Naive thymus-derived CD8-positive, alpha-beta T cell (primary cell): ENCODE measurements at regions not wholly inside any gene's neighbourhood (a gene's known extent, or its start where the extent isn't known, plus 50 kb on each side); places are given as distances from the start of the nearest gene placed in this dataset.
"Not testable (repeated sequence)": the region's sequence is repeated elsewhere in the genome, so short reads cannot be mapped to it uniquely, and the experiment has no call there.

Source experiments
- ATAC-seq, 2 donors: fragments of 150-1000 bp; cut with Tn5 transposase in 1 of 2; sonication (Bioruptor Pico), chemical (Tn5 transposase) in 1 of 2; 1 replicate in 1 of 2; 2 replicates in 1 of 2; pipeline ENCODE4 v1.10.0; 2021; ENCODE audit warnings: mild to moderate bottlenecking in 2 of 2, moderate library complexity in 2 of 2
- POLR2A ChIA-PET: fragments of 350-600 bp; sonication (Branson Sonifier 250); formaldehyde crosslinking; loops from one replicate; lab custom pipeline; 2021; ENCODE audit warnings: antibody characterized with exemption; lab: Charles Lee
- DNase-seq, 10 donors: peaks; one replicate each; pipeline versions ENCODE4 v3.0.0 to v3.0.0-alpha.2; 2020 to 2022
- H3K27ac Mint-ChIP-seq, 10 donors: one replicate each; pipeline ENCODE4 v1.8.0; 2020 to 2022; ENCODE audit warnings: mild to moderate bottlenecking in 10 of 10, mixed read lengths in 10 of 10, moderate library complexity in 4 of 10, inconsistent platforms in 1 of 10
- H3K27me3 Mint-ChIP-seq, 5 donors: one replicate each; pipeline ENCODE4 v1.8.0; 2021 to 2022; ENCODE audit warnings: mixed read lengths in 5 of 5
- H3K36me3 Mint-ChIP-seq, 3 donors: one replicate each; pipeline ENCODE4 v1.8.0; 2020 to 2022; ENCODE audit warnings: mixed read lengths in 3 of 3, mild to moderate bottlenecking in 2 of 3, inconsistent platforms in 1 of 3
- H3K4me1 Mint-ChIP-seq, 4 donors: one replicate each; pipeline ENCODE4 v1.8.0; 2021 to 2022; ENCODE audit warnings: mixed read lengths in 4 of 4
- H3K4me3 Mint-ChIP-seq, 10 donors: one replicate each; pipeline ENCODE4 v1.8.0; 2020 to 2022; ENCODE audit warnings: mild to moderate bottlenecking in 10 of 10, mixed read lengths in 10 of 10, moderate library complexity in 6 of 10, inconsistent platforms in 1 of 10
- H3K9me3 Mint-ChIP-seq, 9 donors: one replicate each; pipeline ENCODE4 v1.8.0; 2020 to 2022; ENCODE audit warnings: mixed read lengths in 9 of 9, mild to moderate bottlenecking in 3 of 9, inconsistent platforms in 1 of 9, moderate library complexity in 1 of 9

- peaks cover 0 to 13% (median 2%) of the 10 kb centered on the region in 9 donors for H3K9me3 Mint-ChIP-seq
- ATAC-seq (no peak), DNase-seq (no peak)
- H3K27me3 Mint-ChIP-seq: no peaks in the 10 kb centered on the region
- POLR2A ChIA-PET: no interaction called here
- H3K4me3 Mint-ChIP-seq: peak overlapping the region in 1 of 10 donors; percentile 29
- H3K27ac Mint-ChIP-seq: peak overlapping the region in 3 of 10 donors; percentile 9 to 48 (median 28)
- peaks cover 0 to 15% (median 6%) of the 10 kb centered on the region in 4 donors for H3K4me1 Mint-ChIP-seq
- H3K36me3 Mint-ChIP-seq: peaks cover 3 to 29% (median 20%) of the 10 kb centered on the region in 3 donors
Observed at GRCh38 chr1:120954736-120955135, 65.2 kb downstream of the PPIAL4A start.

- DNase-seq, H3K4me3 Mint-ChIP-seq, POLR2A ChIA-PET, H3K27me3 Mint-ChIP-seq, ATAC-seq: not testable (repeated sequence)
- peaks cover 3 to 28% (median 14%) of the 10 kb centered on the region in 3 donors for H3K36me3 Mint-ChIP-seq
- H3K4me1 Mint-ChIP-seq: peaks cover 0 to 11% (median 6%) of the 10 kb centered on the region in 4 donors
- H3K9me3 Mint-ChIP-seq: peaks cover 0 to 17% (median 2%) of the 10 kb centered on the region in 9 donors
- H3K27ac Mint-ChIP-seq: peak overlapping the region in 6 of 10 donors; percentile 9 to 82 (median 50)
Observed at GRCh38 chr1:120955961-120956360, 66.4 kb downstream of the PPIAL4A start.

GRCh38 chr1:120966018-120966417 is 76.4 kb downstream of the PPIAL4A start:
- H3K27ac Mint-ChIP-seq, POLR2A ChIA-PET, DNase-seq, H3K4me1 Mint-ChIP-seq, H3K9me3 Mint-ChIP-seq, H3K36me3 Mint-ChIP-seq, H3K27me3 Mint-ChIP-seq, H3K4me3 Mint-ChIP-seq, ATAC-seq: not testable (repeated sequence)

GRCh38 chr1:120972863-120973262 is 83.3 kb downstream of the PPIAL4A start:
- H3K27me3 Mint-ChIP-seq, POLR2A ChIA-PET, ATAC-seq, H3K27ac Mint-ChIP-seq, DNase-seq, H3K36me3 Mint-ChIP-seq, H3K4me3 Mint-ChIP-seq, H3K9me3 Mint-ChIP-seq, H3K4me1 Mint-ChIP-seq: not testable (repeated sequence)

- H3K9me3 Mint-ChIP-seq, H3K36me3 Mint-ChIP-seq, H3K27me3 Mint-ChIP-seq, H3K4me1 Mint-ChIP-seq, H3K27ac Mint-ChIP-seq, H3K4me3 Mint-ChIP-seq, POLR2A ChIA-PET, ATAC-seq, DNase-seq: not testable (repeated sequence)
Observed at GRCh38 chr1:120973836-120974235, 84.3 kb downstream of the PPIAL4A start.

GRCh38 chr1:120977279-120977678 is 87.7 kb downstream of the PPIAL4A start:
- H3K9me3 Mint-ChIP-seq, H3K36me3 Mint-ChIP-seq, H3K4me1 Mint-ChIP-seq, H3K4me3 Mint-ChIP-seq, H3K27ac Mint-ChIP-seq, DNase-seq, POLR2A ChIA-PET, H3K27me3 Mint-ChIP-seq, ATAC-seq: not testable (repeated sequence)

- H3K4me3 Mint-ChIP-seq, H3K4me1 Mint-ChIP-seq, DNase-seq, H3K36me3 Mint-ChIP-seq, ATAC-seq, POLR2A ChIA-PET, H3K27me3 Mint-ChIP-seq, H3K9me3 Mint-ChIP-seq: not testable (repeated sequence)
- H3K27ac Mint-ChIP-seq: peak overlapping the region in 1 of 10 donors; percentile 59
Observed at GRCh38 chr1:120981489-120982094, 92.0 kb downstream of the PPIAL4A start.

GRCh38 chr1:120994614-120995013 is 105.0 kb downstream of the PPIAL4A start:
- H3K4me3 Mint-ChIP-seq, H3K27ac Mint-ChIP-seq, H3K36me3 Mint-ChIP-seq, DNase-seq, H3K27me3 Mint-ChIP-seq, H3K4me1 Mint-ChIP-seq, H3K9me3 Mint-ChIP-seq, POLR2A ChIA-PET: not testable (repeated sequence)
- ATAC-seq: peak in 1 of 2 donors; percentile 19

- POLR2A ChIA-PET, H3K27ac Mint-ChIP-seq, H3K4me3 Mint-ChIP-seq, H3K27me3 Mint-ChIP-seq, H3K9me3 Mint-ChIP-seq, H3K36me3 Mint-ChIP-seq, H3K4me1 Mint-ChIP-seq: not testable (repeated sequence)
- peak; percentile 99 to 100 for ATAC-seq
- peak in 2 of 10 donors; percentile 29 to 31 for DNase-seq
Observed at GRCh38 chr1:120995025-120995424, 105.5 kb downstream of the PPIAL4A start.

- DNase-seq (peak in 4 of 10 donors; percentile 18 to 48 (median 28)), ATAC-seq (peak; percentile 91 to 93)
- H3K27me3 Mint-ChIP-seq, H3K36me3 Mint-ChIP-seq, H3K4me1 Mint-ChIP-seq, POLR2A ChIA-PET, H3K9me3 Mint-ChIP-seq: not testable (repeated sequence)
- Mint-ChIP-seq H3K27ac (peak overlapping the region in 4 of 10 donors; percentile 14 to 70 (median 44)), H3K4me3 (peak overlapping the region in 5 of 10 donors; percentile 32 to 55 (median 38))
Observed at GRCh38 chr1:121001090-121001726, 111.6 kb downstream of the PPIAL4A start.

GRCh38 chr1:121003230-121003629 is 113.7 kb downstream of the PPIAL4A start:
- ATAC-seq: peak; percentile 23 to 31
- H3K36me3 Mint-ChIP-seq, POLR2A ChIA-PET, H3K9me3 Mint-ChIP-seq, DNase-seq, H3K27me3 Mint-ChIP-seq: not testable (repeated sequence)
- H3K4me3 Mint-ChIP-seq: peak overlapping the region in 5 of 10 donors; percentile 50 to 75 (median 54)
- peak overlapping the region in 4 of 10 donors; percentile 57 to 88 (median 70) for H3K27ac Mint-ChIP-seq
- H3K4me1 Mint-ChIP-seq: peaks cover 3 to 14% (median 9%) of the 10 kb centered on the region in 4 donors

GRCh38 chr1:121006826-121007225 is 117.3 kb downstream of the PPIAL4A start:
- H3K36me3 Mint-ChIP-seq, POLR2A ChIA-PET, H3K9me3 Mint-ChIP-seq, H3K27ac Mint-ChIP-seq, H3K27me3 Mint-ChIP-seq, ATAC-seq, DNase-seq, H3K4me3 Mint-ChIP-seq: not testable (repeated sequence)
- H3K4me1 Mint-ChIP-seq: peaks cover 5 to 20% (median 16%) of the 10 kb centered on the region in 4 donors

- peaks cover 5 to 20% (median 16%) of the 10 kb centered on the region in 4 donors for H3K4me1 Mint-ChIP-seq
- H3K4me3 Mint-ChIP-seq: peak overlapping the region; percentile 74 to 88 (median 82)
- H3K27me3 Mint-ChIP-seq, ATAC-seq, H3K36me3 Mint-ChIP-seq, H3K9me3 Mint-ChIP-seq, DNase-seq, POLR2A ChIA-PET: not testable (repeated sequence)
- H3K27ac Mint-ChIP-seq: peak overlapping the region in 4 of 10 donors; percentile 45 to 69 (median 58)
Observed at GRCh38 chr1:121007755-121008154, 118.2 kb downstream of the PPIAL4A start.
